Endothelial cell of umbilical vein (primary cell): ENCODE measurements at regions not wholly inside any gene's neighbourhood (a gene's known extent, or its start where the extent isn't known, plus 50 kb on each side); places are given as distances from the start of the nearest gene placed in this dataset.

Experiments used
- BruUV-seq: library from RNA; stranded (reverse); fragments of 400-500 nt; replicated peaks from 2 replicates; lab custom pipeline; 2021; lab: Mats Ljungman, UMichigan
- CTCF ChIA-PET: fragments of 300-600, 350-600 bp; sonication (Branson Sonifier 250); formaldehyde crosslinking; loops from one replicate; lab custom pipeline; 2021; ENCODE audit warnings: antibody characterized with exemption, inconsistent platforms; lab: Charles Lee
- POLR2A ChIA-PET: fragments of 300-600, 350-600 bp; sonication (Branson Sonifier 250); formaldehyde crosslinking; loops from one replicate; lab custom pipeline; 2021; ENCODE audit warnings: antibody characterized with exemption, inconsistent platforms; lab: Charles Lee
- DNase-seq: peaks from one replicate; pipeline ENCODE4 v3.0.0-alpha.2; 2011; ENCODE audit warnings: low read depth, low spot score
- FAIRE-seq: peaks from 2 replicates; lab custom pipeline; 2011; peaks lifted over from hg19 to GRCh38; lab: Jason Lieb, UNC
- H2AFZ ChIP-seq: 2 replicates; pipeline ENCODE4 v1.6.0; 2012; ENCODE audit warnings: low read depth, low read length, control low read depth, inconsistent platforms
- H3K27ac ChIP-seq: 2 replicates; pipeline ENCODE4 v1.5.1; 2011; ENCODE audit warnings: low read depth, mild to moderate bottlenecking, control low read depth, low read length, moderate library complexity; ENCODE audit not compliant: insufficient read depth
- H3K27me3 ChIP-seq, 2 experiments: 2 replicates each; pipeline versions ENCODE4 v1.6.0 to v1.6.1; 2011; ENCODE audit warnings: low read length in 2 of 2, mixed read lengths in 1 of 2; ENCODE audit not compliant: control insufficient read depth in 2 of 2, insufficient read depth in 2 of 2
- H3K36me3 ChIP-seq, 2 experiments: 2 replicates in 1 of 2; 3 replicates in 1 of 2; pipeline ENCODE4 v1.5.1; 2011; ENCODE audit warnings: low read length in 2 of 2, mild to moderate bottlenecking in 1 of 2, moderate library complexity in 1 of 2; ENCODE audit not compliant: control insufficient read depth in 2 of 2, insufficient read depth in 2 of 2; ENCODE audit errors: extremely low read depth in 1 of 2
- H3K4me1 ChIP-seq: 3 replicates; pipeline ENCODE4 v1.5.1; 2011; ENCODE audit warnings: mild to moderate bottlenecking, low read length; ENCODE audit not compliant: control insufficient read depth, insufficient read depth; ENCODE audit errors: extremely low read depth
- H3K4me2 ChIP-seq: 2 replicates; pipeline ENCODE4 v1.6.1; 2011; ENCODE audit warnings: low read length, control low read depth, mixed read lengths; ENCODE audit not compliant: insufficient read depth
- H3K4me3 ChIP-seq, 3 experiments: fragments of 200-600 bp in 1 of 3; sonication (generic), shearing (Covaris generic) in 1 of 3; replicated peaks in 1 of 3; 2 replicates each; pipeline ENCODE4 v1.5.1; 2011 to 2016; ENCODE audit warnings: control low read depth in 3 of 3, low read length in 3 of 3, mild to moderate bottlenecking in 2 of 3, inconsistent platforms in 1 of 3, low read depth in 1 of 3, moderate library complexity in 1 of 3; ENCODE audit not compliant: insufficient read depth in 1 of 3
- H3K79me2 ChIP-seq: 2 replicates; pipeline ENCODE4 v1.6.0; 2012; ENCODE audit warnings: low read length, inconsistent platforms; ENCODE audit not compliant: control insufficient read depth, insufficient read depth
- H3K9ac ChIP-seq: replicated peaks from 2 replicates; pipeline ENCODE3; 2011; ENCODE audit warnings: low read length, control low read depth; ENCODE audit not compliant: insufficient read depth; ENCODE audit errors: extremely low read depth
- H3K9me1 ChIP-seq: replicated peaks from 3 replicates; pipeline ENCODE4 v1.6.0; 2011; ENCODE audit warnings: mild to moderate bottlenecking, low read length; ENCODE audit not compliant: control insufficient read depth, insufficient read depth; ENCODE audit errors: extremely low read depth
- H3K9me3 ChIP-seq: replicated peaks from 2 replicates; pipeline ENCODE4 v1.5.1; 2012; ENCODE audit warnings: low read length, inconsistent platforms; ENCODE audit not compliant: control insufficient read depth, insufficient read depth
- H4K20me1 ChIP-seq: replicated peaks from 2 replicates; pipeline ENCODE3; 2011; ENCODE audit warnings: mild to moderate bottlenecking, low read length; ENCODE audit not compliant: control insufficient read depth, insufficient read depth; ENCODE audit errors: extremely low read depth
- CTCF ChIP-seq, 2 donors: IDR thresholded peaks; 1 replicate in 1 of 2; 2 replicates in 1 of 2; pipeline ENCODE4 v1.5.1; 2011; ENCODE audit warnings: low read length in 2 of 2, mild to moderate bottlenecking in 2 of 2, moderate library complexity in 2 of 2, control low read depth in 1 of 2, inconsistent platforms in 1 of 2, low read depth in 1 of 2; ENCODE audit not compliant: insufficient read depth in 1 of 2; ENCODE audit errors: extremely low read depth in 1 of 2
- EZH2 ChIP-seq: IDR thresholded peaks from 2 replicates; pipeline ENCODE4 v1.6.1; 2012; ENCODE audit warnings: borderline replicate concordance, low read depth, mild to moderate bottlenecking, moderate library complexity, low read length, inconsistent platforms; ENCODE audit not compliant: severe bottlenecking
- FOS ChIP-seq: IDR thresholded peaks from 2 replicates; pipeline ENCODE4 v1.6.1; 2011; ENCODE audit warnings: mild to moderate bottlenecking, low read length, moderate library complexity, borderline replicate concordance; ENCODE audit not compliant: insufficient read depth
- GATA2 ChIP-seq: IDR thresholded peaks from 2 replicates; pipeline ENCODE4 v1.7.0; 2011; ENCODE audit warnings: low read depth, mild to moderate bottlenecking, moderate library complexity, mixed read lengths, low read length; ENCODE audit not compliant: insufficient read length, insufficient read depth
- JUN ChIP-seq: IDR thresholded peaks from 2 replicates; pipeline ENCODE4 v1.6.1; 2011; ENCODE audit warnings: borderline replicate concordance, low read depth; ENCODE audit not compliant: insufficient read length, insufficient read depth
- MAX ChIP-seq: IDR thresholded peaks from 2 replicates; pipeline ENCODE4 v1.6.1; 2011; ENCODE audit not compliant: insufficient read depth, insufficient read length
- MYC ChIP-seq: IDR thresholded peaks from one replicate; pipeline ENCODE4 v1.6.1; 2011; ENCODE audit warnings: mild to moderate bottlenecking, low read depth, low read length
- POLR2A ChIP-seq: IDR thresholded peaks from 2 replicates; pipeline ENCODE4 v1.6.1; 2012; ENCODE audit warnings: low read depth, mild to moderate bottlenecking, control low read depth, low read length
- POLR2AphosphoS5 ChIP-seq: IDR thresholded peaks from 2 replicates; pipeline ENCODE4 v1.6.1; 2012; ENCODE audit warnings: low read depth, mild to moderate bottlenecking, control low read depth, low read length, moderate library complexity; ENCODE audit not compliant: insufficient read depth
- dilution Hi-C: fragments of 300-500 bp; cut with MboI; formaldehyde crosslinking; loops from one replicate; pipeline ENCODE4 v1.15.0; 2019; ENCODE audit warnings: low sequenced_read_pairs; ENCODE audit not compliant: extremely low pct_ligation_motif_present
- intact Hi-C: fragments of 100-400 bp; cut with micrococcal nuclease; formaldehyde crosslinking; loops from one replicate; pipeline ENCODE4 v1.10.0; 2022

- no peaks in the 10 kb centered on the region for H3K9me1 ChIP-seq
- TF ChIP-seq FOS = no peak
- no peak for TF ChIP-seq MYC
- no peak for TF ChIP-seq GATA2
- TF ChIP-seq POLR2A = no peak
- no peak for TF ChIP-seq MAX
- FAIRE-seq (no peak), DNase-seq (no peak)
- no peaks in the 10 kb centered on the region for H3K9me3 ChIP-seq
- no peak overlapping the region for H3K4me2 ChIP-seq
- H3K27ac ChIP-seq = no peak overlapping the region
- BruUV-seq = no TSS peak
- no peaks in the 10 kb centered on the region for H3K4me1 ChIP-seq
- H3K4me3 ChIP-seq = no peak overlapping the region
- dilution Hi-C loops (no loop called here), intact Hi-C loops (no loop called here)
- H3K9ac ChIP-seq = no peak overlapping the region
- no peaks in the 10 kb centered on the region for H3K27me3 ChIP-seq
- no peaks in the 10 kb centered on the region for H3K36me3 ChIP-seq
- H4K20me1 ChIP-seq = no peaks in the 10 kb centered on the region
- no peak overlapping the region for H2AFZ ChIP-seq
- CTCF ChIA-PET = no interaction called here
- POLR2A ChIA-PET = no interaction called here
- H3K79me2 ChIP-seq = no peaks in the 10 kb centered on the region
Measured at GRCh38 chr4:64967286-64967685, 558.0 kb upstream of the TECRL start.

- H2AFZ ChIP-seq = no peak overlapping the region
- DNase-seq (no peak), FAIRE-seq (no peak)
- no peaks in the 10 kb centered on the region for H3K9me1 ChIP-seq
- intact Hi-C loops (no loop called here), dilution Hi-C loops (no loop called here)
- H3K36me3 ChIP-seq = no peaks in the 10 kb centered on the region
- ChIA-PET CTCF (no interaction called here), POLR2A (no interaction called here)
- BruUV-seq = no TSS peak
- no peaks in the 10 kb centered on the region for H4K20me1 ChIP-seq
- TF ChIP-seq CTCF (IDR thresholded peaks at IDR 0.05; ENCODE audit: extremely low read depth in 1 of 2, insufficient read depth in 1 of 2, low read depth in 1 of 2, low read length in 2 of 2) (no peak), MAX (no peak), MYC (no peak), EZH2 (no peak), POLR2AphosphoS5 (no peak), JUN (no peak), POLR2A (no peak), FOS (no peak), GATA2 (no peak)
- no peak overlapping the region for H3K4me2 ChIP-seq
- H3K4me1 ChIP-seq = no peaks in the 10 kb centered on the region
- no peak overlapping the region for H3K4me3 ChIP-seq
- H3K9ac ChIP-seq = no peak overlapping the region
- no peaks in the 10 kb centered on the region for H3K9me3 ChIP-seq
- no peaks in the 10 kb centered on the region for H3K27me3 ChIP-seq
- no peaks in the 10 kb centered on the region for H3K79me2 ChIP-seq
- H3K27ac ChIP-seq = no peak overlapping the region
Measured at GRCh38 chr4:64960516-64960915, 551.3 kb upstream of the TECRL start.
